Fibroblast of pulmonary artery (primary cell): ENCODE measurements at regions not wholly inside any gene's neighbourhood (a gene's known extent, or its start where the extent isn't known, plus 50 kb on each side); places are given as distances from the start of the nearest gene placed in this dataset.

Experiments used
- DNase-seq: peaks from one replicate; pipeline ENCODE4 v3.0.0-alpha.2; 2010; ENCODE audit warnings: low read depth
- H3K4me3 ChIP-seq: replicated peaks from 2 replicates; pipeline ENCODE4 v1.5.1; 2011; ENCODE audit warnings: low read depth, mild to moderate bottlenecking, control low read depth, low read length, moderate library complexity
- TF ChIP-seq, protein P1 (sequence below): IDR thresholded peaks from 2 replicates; pipeline ENCODE4 v1.5.1; 2011; ENCODE audit warnings: mild to moderate bottlenecking, control low read depth, low read length, inconsistent platforms; ENCODE audit errors: missing control alignments

DNA sequence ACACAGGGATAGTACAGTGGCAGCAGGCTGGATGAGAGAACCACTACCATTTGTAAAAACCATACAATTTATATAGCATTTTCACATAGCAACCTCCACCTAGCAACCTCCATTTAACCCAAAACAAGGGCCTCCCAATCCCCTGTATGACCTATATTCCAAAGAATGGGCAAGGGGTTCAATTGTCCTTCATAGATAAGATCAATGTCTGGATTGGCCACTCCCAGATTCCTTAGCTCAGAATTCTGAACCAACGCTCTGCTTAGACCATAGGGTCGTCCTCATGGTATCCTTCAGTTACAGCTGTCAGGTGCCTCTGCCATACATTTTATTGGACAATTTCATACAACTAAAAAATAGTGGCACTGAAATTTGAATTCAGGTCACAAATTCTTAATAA, 166.2 kb downstream of the KCTD12 start:
- TF ChIP-seq, protein P1, sequence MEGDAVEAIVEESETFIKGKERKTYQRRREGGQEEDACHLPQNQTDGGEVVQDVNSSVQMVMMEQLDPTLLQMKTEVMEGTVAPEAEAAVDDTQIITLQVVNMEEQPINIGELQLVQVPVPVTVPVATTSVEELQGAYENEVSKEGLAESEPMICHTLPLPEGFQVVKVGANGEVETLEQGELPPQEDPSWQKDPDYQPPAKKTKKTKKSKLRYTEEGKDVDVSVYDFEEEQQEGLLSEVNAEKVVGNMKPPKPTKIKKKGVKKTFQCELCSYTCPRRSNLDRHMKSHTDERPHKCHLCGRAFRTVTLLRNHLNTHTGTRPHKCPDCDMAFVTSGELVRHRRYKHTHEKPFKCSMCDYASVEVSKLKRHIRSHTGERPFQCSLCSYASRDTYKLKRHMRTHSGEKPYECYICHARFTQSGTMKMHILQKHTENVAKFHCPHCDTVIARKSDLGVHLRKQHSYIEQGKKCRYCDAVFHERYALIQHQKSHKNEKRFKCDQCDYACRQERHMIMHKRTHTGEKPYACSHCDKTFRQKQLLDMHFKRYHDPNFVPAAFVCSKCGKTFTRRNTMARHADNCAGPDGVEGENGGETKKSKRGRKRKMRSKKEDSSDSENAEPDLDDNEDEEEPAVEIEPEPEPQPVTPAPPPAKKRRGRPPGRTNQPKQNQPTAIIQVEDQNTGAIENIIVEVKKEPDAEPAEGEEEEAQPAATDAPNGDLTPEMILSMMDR: no peak
- no peak for DNase-seq
- no peak overlapping the region for H3K4me3 ChIP-seq

DNA sequence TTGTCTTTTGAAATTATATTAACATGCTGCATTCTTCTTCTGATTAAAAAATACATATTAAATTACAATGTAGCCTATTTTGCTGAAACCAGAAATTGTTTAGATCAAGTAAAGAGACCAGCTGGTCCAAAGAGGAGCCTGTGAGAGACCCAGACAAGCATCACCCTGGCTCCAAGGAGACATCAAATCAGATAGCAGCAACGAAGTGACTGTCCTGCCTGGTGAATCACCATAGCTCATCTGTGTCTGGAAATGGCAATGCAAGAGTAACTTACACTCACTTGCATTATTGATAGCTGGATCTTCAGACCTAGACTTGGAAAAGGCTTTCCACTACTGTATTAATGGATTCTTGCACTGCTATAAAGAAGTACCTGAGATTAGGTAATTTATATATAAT, 169.1 kb downstream of the KCTD12 start:
- TF ChIP-seq, protein P1: no peak
- no peak overlapping the region for H3K4me3 ChIP-seq
- DNase-seq: no peak

DNA sequence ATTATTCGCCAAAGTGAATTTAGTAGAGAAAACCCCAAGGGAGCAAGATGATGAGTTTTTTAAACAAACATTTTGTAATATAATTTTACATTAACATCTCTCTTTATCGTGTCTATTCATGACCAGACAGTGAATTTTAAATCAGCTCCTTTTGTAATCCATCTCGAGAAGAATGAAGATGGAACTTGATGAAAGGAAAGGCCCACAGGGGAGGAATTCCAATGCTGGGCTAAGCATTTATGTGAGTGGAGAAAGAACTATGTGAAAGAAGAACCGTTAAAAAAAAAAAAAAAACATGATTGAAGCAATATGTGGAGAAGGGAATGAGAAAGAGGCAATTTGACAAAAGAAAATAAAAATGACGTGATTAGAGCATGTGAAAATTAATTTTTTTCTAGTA, 170.6 kb downstream of the KCTD12 start:
- no peak overlapping the region for H3K4me3 ChIP-seq
- no peak for DNase-seq
- TF ChIP-seq, protein P1: no peak

DNA sequence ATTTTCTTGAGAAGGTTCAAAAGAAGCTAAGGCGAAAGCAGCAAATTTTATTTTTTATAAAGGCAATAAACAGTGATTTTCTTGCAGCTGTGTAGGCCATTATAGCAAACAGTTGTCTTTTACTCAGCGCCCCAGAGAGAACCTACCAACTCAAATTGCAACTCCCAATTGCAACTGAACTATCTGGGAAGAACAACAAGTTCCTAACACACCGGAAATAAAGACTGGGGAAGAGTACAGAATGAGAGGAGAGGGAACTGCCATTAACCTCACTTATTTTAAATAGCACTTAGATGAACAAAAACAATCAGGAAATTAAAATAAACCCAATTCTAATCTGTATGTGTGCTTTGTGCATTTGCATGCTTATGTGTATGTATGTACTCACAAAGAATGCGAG, 171.1 kb downstream of the KCTD12 start:
- TF ChIP-seq, protein P1: no peak
- DNase-seq: no peak
- no peak overlapping the region for H3K4me3 ChIP-seq

DNA sequence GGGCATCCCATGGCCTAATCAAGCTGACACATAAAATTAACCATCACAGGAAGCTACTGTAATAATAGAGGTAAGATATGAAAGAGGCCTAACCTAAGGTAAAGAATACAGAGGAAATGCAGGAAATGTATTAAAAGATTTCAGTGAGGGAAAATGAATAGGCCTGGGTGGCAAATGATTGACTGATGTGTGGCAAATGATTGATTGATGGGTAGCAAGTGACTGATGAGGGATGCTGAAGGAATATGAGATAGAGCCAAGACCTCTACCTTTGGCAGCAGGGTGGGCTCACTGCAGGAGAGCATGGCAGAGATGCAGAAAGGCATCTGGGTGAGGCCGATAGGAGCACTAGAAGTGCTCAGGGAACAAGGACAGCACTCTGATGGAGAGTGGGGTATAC, 172.9 kb downstream of the KCTD12 start:
- H3K4me3 ChIP-seq: no peak overlapping the region
- TF ChIP-seq, protein P1: no peak
- no peak for DNase-seq

DNA sequence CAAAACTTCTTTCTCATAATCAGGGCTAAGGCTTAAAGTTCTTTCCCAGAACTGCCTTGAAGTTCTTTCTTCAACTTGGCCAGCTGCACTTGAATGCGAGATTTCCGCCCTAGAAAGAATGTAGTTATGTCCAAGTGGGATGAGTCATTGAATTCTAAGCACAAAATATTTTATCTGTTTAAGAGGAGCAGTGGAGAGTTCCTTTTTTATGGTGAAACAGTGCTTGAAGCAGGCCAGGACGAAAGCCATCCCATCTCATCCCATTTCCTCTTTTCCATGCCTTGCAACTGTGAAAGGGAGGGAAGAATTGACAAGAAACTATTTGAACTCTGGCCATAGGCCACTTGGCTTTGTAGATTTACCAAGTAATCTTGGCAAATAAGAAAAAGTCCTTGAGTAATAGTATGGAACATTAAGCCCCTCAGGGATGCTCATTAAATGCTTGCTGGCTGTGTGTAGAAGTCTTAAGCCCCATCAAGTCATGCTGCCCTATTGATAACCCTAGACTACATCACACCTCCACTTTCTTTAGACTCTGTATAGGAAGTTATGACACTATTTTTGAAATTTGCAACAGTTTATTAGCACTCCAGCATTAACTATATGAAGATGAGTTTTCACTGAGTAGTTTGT, 174.5 kb downstream of the KCTD12 start:
- DNase-seq: peak; percentile 98
- H3K4me3 ChIP-seq: no peak overlapping the region
- TF ChIP-seq, protein P1: no peak

DNA sequence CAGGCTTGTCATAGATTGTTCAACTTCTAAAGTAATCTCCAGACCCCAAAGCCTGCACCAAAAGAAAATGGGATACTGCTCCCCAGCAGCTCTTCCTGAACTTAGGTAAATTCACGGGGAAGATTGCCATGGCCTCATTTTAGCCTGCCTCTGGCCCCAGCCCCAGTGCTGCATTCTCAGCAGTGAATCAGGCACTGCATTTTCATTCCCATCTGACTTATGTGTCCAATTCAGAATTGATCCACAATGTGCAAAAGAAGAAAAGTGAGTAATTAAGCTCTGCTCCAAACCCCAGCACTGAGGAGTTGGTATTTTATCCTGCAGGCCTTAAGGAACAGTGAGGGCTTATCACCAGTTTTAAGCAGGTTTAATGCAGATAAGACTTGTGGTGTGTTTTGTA, 176.4 kb downstream of the KCTD12 start:
- no peak for DNase-seq
- TF ChIP-seq, protein P1: no peak
- H3K4me3 ChIP-seq: no peak overlapping the region
